Upper lobe of left lung (tissue), 4 donors: ENCODE measurements at regions not wholly inside any gene's neighbourhood (a gene's known extent, or its start where the extent isn't known, plus 50 kb on each side); places are given as distances from the start of the nearest gene placed in this dataset.

Experiments
- EP300 ChIP-seq, 4 donors: sonication (generic); formaldehyde crosslinking; IDR thresholded peaks; one replicate each; pipeline ENCODE4 v1.5.1; 2017; ENCODE audit warnings: antibody characterized with exemption in 4 of 4, control low read depth in 2 of 4
- POLR2A ChIP-seq, 4 donors: fragments of 450-650 bp; IDR thresholded peaks; one replicate each; pipeline ENCODE4 v1.5.1; 2016 to 2017; ENCODE audit warnings: antibody characterized with exemption in 4 of 4, mild to moderate bottlenecking in 2 of 4
- TF ChIP-seq, protein P1 (sequence below), 6 experiments: fragments of 450-650 bp in 4 of 6; fragments of 200-600 bp in 2 of 6; sonication (generic) in 2 of 6; IDR thresholded peaks; one replicate each; pipeline ENCODE4 v1.5.1; 2016 to 2019; ENCODE audit warnings: antibody characterized with exemption in 6 of 6

DNA sequence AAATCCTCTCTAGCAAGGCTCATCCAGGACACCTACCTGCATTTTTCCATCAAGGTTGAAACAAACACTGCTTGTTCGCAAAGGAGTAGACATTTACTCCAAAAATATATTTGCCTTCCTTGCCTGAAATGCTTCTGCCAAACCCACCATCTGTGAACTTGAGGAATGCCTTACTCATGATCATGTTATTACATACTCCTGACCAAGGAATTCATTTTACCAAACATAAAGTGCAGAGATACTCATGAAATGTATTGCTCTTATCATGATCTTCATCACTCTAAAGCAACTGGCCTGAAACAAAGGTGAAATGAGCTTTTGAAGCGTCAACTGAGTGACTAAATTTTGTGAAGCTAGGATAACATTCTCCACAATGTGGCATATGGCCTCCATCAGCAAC, 243.1 kb upstream of the CCDC179 start:
- TF ChIP-seq EP300 (IDR thresholded peaks at IDR 0.05), result no peak
- no peak for TF ChIP-seq POLR2A (IDR thresholded peaks at IDR 0.05)
- TF ChIP-seq, protein P1, sequence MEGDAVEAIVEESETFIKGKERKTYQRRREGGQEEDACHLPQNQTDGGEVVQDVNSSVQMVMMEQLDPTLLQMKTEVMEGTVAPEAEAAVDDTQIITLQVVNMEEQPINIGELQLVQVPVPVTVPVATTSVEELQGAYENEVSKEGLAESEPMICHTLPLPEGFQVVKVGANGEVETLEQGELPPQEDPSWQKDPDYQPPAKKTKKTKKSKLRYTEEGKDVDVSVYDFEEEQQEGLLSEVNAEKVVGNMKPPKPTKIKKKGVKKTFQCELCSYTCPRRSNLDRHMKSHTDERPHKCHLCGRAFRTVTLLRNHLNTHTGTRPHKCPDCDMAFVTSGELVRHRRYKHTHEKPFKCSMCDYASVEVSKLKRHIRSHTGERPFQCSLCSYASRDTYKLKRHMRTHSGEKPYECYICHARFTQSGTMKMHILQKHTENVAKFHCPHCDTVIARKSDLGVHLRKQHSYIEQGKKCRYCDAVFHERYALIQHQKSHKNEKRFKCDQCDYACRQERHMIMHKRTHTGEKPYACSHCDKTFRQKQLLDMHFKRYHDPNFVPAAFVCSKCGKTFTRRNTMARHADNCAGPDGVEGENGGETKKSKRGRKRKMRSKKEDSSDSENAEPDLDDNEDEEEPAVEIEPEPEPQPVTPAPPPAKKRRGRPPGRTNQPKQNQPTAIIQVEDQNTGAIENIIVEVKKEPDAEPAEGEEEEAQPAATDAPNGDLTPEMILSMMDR (IDR thresholded peaks at IDR 0.05), result no peak
